ENCODE measurements at regions not wholly inside any gene's neighbourhood (a gene's known extent, or its start where the extent isn't known, plus 50 kb on each side); places are given as distances from the start of the nearest gene placed in this dataset.
"Not testable (repeated sequence)": the region's sequence is repeated elsewhere in the genome, so short reads cannot be mapped to it uniquely, and the experiment has no call there.

GRCh38 chr1:149227933-149228665 is 124.7 kb upstream of the NBPF9 start:
- not testable (repeated sequence) for H3K4me3 ChIP-seq (ENCODE audit: low read depth, low read length); DNase-seq (ENCODE audit: low read depth)

- H3K4me3 ChIP-seq (ENCODE audit: low read depth, low read length); DNase-seq (ENCODE audit: low read depth): not testable (repeated sequence)
Measured at GRCh38 chr1:149228672-149229585, 125.6 kb upstream of the NBPF9 start.

GRCh38 chr1:149229813-149230212 is 126.5 kb upstream of the NBPF9 start:
- DNase-seq (ENCODE audit: low read depth); H3K4me3 ChIP-seq (ENCODE audit: low read depth, low read length): not testable (repeated sequence)

GRCh38 chr1:149234926-149235914 is 131.9 kb upstream of the NBPF9 start:
- not testable (repeated sequence) for H3K4me3 ChIP-seq (ENCODE audit: low read depth, low read length); DNase-seq (ENCODE audit: low read depth)

DNA sequence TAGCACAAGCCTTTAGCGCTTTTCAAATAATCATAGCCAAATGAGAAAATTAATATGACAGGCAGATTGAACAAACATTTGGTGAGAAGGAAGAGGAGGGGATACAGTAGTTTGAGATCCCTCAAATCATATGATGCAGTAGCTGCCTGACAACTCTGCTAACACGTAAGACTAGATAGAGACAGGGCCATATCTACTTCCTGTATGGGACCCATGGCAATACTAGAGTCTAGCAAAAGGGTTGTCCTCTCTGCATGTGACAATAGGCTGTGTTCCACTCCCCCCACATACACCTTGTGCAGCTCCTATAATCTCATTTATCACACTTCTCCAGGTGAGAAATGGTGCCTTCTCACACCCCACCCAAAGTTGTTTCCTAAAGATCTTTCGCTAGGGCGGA is 134.2 kb upstream of the NBPF9 start:
- not testable (repeated sequence) for H3K4me3 ChIP-seq (ENCODE audit: low read depth, low read length); DNase-seq (ENCODE audit: low read depth)

DNA sequence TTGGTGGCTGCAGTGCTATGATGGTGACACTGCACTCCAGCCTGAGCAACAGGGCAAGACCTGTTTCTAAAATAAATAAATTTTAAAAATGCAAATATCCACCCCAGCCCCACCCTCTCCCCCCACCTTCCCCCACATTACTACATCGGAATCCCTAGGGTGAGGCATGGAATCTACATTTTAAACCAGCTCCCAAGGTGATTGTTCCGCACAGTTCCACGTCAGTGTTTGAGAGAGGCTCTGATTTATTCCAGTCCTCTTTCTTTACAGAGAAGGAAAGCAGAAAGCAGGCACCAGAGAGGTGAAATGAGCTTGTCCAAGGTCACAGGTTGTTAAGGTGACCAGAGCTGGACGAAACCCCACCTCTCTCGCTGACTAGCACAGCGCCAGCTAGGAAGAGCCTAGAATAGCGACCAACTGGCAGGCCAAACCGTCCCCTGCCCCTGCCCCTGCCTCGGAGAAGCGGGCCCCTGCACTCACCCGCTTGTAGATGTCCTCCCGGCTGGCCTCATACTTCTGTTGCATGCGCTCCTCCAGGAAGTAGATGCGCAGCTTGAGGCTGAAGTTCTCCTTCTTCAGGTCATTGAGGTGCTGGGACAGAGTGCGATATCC is 136.7 kb upstream of the NBPF9 start:
- not testable (repeated sequence) for DNase-seq (ENCODE audit: low read depth); H3K4me3 ChIP-seq (ENCODE audit: low read depth, low read length)

- H3K4me3 ChIP-seq (ENCODE audit: low read depth, low read length); DNase-seq (ENCODE audit: low read depth): not testable (repeated sequence)
Measured at GRCh38 chr1:149240530-149240929, 137.2 kb upstream of the NBPF9 start.

DNA sequence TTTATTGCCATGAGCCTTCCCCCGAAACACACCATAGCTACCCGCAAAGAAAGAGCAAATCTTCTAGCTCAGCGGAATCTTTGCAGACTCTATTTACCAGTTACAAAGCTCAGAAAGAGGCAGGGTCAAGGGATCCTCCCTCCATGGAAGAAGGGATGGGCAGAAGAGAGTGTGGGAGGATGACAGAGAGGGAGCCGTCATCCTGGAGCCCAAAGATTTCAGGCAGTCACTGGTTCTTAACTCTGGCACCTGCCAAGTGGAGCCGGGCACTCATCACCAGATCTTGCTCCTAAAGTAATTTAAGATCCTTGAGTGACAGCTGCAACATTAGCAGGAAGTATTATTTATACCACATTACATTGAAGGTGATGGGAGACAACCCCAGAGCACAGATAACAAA is 137.9 kb upstream of the NBPF9 start:
- not testable (repeated sequence) for H3K4me3 ChIP-seq (ENCODE audit: low read depth, low read length); DNase-seq (ENCODE audit: low read depth)

DNA sequence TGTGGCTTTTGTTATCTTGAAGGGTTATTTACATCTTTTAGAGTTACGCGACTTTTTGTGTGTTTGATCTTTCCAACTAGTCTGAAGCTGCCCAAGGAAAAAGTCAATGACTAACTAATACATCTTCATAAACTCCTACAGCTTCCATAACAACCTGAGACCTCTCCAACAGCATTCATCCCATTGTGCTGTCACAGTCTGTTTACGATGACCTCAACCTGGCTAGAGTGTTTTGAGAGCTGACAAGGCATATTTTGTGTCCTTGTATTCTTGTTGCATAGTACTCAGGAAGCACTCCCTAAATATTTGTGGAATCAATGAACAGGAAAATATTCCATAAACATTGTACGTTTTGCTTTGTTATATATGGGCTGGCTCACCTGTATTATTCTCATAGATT is 140.2 kb upstream of the NBPF9 start:
- H3K4me3 ChIP-seq (ENCODE audit: low read depth, low read length); DNase-seq (ENCODE audit: low read depth): not testable (repeated sequence)

DNA sequence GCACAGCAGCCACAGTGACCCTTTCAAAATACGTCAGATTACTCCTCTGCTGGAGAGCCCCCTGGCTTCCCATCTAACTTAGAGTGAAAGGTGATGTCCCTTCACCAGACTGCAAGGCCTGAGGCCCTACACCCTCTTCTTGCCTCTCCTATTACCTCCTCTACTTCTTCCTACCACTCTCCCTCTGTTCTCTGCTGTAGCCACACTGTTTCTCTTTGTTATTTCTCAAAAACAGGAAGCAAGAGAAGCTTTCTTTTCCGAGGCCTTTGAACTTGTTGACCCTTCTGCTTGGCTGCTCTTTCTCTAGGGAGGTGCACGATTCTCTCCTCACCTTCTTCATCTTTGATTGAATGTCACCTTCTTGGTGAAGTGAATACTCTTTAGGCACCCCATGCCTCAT is 141.3 kb upstream of the NBPF9 start:
- not testable (repeated sequence) for DNase-seq (ENCODE audit: low read depth)

GRCh38 chr1:149246212-149246611 is 142.9 kb upstream of the NBPF9 start:
- not testable (repeated sequence) for H3K4me3 ChIP-seq (ENCODE audit: low read depth, low read length); DNase-seq (ENCODE audit: low read depth)

More for the DNA sequence above, 141.3 kb upstream of the NBPF9 start:
- H3K4me3 ChIP-seq (ENCODE audit: low read depth, low read length): not testable (repeated sequence)

DNA sequence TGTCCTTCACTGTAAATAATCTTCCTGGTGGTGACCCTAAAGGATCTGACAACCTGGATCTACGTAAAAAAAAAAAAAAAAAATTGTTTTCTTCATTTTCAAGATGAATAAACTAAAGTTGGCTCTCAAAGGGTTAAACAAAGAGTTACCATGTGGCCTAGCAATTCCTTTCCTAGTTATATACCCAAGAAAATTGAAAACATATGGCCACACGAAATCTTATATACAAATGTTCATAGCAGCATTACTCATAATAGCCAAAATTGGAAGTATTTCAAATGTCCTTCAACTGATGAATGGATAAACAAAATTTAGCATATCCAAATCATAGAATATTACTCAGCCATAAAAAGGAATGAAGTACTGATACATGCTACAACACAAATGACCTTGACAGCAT is 145.3 kb upstream of the NBPF9 start:
- H3K4me3 ChIP-seq (ENCODE audit: low read depth, low read length); DNase-seq (ENCODE audit: low read depth): not testable (repeated sequence)

DNA sequence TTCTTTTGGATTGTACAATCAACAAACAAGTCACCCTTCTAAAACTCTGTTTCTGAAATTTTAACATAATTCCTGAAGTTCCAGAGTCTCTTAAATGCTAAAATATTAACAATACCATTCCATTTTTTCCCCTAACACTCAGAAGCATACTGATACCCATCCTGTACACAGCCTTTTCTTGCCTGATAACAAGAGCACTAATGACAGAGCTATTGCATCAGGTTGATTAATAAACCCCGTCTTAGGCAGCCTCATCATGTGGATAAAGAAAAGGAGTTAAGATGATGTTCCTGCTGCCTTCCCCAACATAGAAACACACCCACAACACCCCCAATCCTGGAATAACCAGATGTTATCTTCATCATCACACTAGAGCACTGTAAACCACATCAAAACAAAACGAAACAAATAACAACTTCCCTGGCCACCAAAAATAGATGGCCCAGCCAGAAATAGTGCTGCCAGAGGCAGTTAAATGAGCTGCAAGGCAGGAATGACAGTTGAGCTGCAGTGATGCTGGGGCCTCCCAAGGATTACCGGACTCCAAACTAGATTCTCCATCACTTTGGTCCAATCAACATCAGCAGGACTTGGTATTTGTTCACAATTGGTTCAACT is 146.6 kb upstream of the NBPF9 start:
- DNase-seq (ENCODE audit: low read depth); H3K4me3 ChIP-seq (ENCODE audit: low read depth, low read length): not testable (repeated sequence)

DNA sequence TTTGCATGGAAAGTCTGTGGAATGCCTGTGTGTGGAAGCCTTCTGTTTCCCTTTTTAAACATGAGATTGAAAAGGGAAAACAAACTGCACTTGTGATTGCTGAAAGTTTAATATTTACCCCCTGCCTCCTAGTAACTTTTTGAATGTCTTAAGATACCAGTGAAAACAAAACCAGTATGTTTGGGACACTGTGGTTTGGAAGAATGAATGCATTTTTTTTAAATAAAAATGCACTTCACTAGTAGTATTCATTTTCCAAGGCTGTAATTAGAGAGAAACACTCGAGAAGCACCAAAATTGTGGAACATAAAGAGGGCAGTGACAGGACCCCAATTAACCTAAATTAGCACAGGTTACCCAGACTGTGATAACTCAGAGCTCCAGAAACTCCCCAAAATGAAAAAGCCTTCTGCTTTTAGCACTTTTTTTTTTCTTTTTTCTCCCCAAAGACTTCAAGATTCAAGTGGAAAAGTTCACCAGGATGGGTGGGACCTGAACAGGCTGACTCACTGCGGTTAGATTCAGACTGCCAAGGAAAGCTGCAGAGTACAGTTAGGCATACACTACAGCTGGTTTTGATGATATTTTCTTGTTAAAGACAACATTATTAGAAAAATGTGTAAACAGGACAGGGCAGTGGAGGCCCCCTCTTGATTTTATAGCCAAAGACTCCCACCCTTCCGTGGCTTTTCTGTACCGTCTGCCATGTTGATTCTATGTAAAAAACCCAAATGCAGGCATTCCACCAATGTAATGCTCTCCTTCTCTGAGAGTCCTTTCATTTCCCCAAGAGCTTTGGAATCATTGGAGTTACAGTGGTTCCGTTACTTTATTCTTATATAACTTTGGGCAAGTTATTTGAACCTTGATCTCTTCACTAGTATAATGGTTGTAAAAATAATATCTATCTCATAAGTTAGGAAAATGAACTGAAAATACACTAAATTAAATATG is 151.8 kb upstream of the NBPF9 start:
- not testable (repeated sequence) for DNase-seq (ENCODE audit: low read depth); H3K4me3 ChIP-seq (ENCODE audit: low read depth, low read length)

- not testable (repeated sequence) for DNase-seq (ENCODE audit: low read depth); H3K4me3 ChIP-seq (ENCODE audit: low read depth, low read length)
Measured at GRCh38 chr1:149260284-149260683, 156.9 kb upstream of the NBPF9 start.

- H3K4me3 ChIP-seq (ENCODE audit: low read depth, low read length); DNase-seq (ENCODE audit: low read depth): not testable (repeated sequence)
Measured at GRCh38 chr1:149260736-149261340, 157.5 kb upstream of the NBPF9 start.

- not testable (repeated sequence) for H3K4me3 ChIP-seq (ENCODE audit: low read depth, low read length)
Measured at GRCh38 chr1:149267287-149267686, 163.9 kb upstream of the NBPF9 start.

More at GRCh38 chr1:149267287-149267686, 163.9 kb upstream of the NBPF9 start:
- DNase-seq (ENCODE audit: low read depth): not testable (repeated sequence)

All from choroid plexus epithelial cell (primary cell).